ENCODE measurements at regions not wholly inside any gene's neighbourhood (a gene's known extent, or its start where the extent isn't known, plus 50 kb on each side); places are given as distances from the start of the nearest gene placed in this dataset.

DNA sequence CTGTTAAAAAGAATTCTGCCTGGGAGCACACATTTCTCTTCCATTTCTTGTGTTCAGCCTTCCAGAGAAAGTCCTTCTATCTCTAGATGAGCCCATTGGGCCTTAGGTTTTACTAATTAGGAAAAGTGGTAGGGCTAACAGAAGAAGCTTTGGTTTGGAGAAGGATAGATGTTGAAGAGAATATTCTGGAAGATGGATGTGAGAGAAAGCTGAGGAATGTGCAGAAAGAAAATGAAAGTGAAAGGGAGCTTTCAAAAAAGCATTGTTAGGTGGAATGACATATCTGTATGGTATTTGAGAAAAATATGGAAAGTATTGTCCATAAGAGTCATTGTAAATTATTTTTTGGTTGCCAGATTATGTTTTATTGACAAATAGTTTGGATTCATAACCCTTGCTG, 474.8 kb upstream of the SLIT2 start:
- Histone ChIP-seq H3K4me2 (ENCODE audit: insufficient read depth, insufficient read length, low read length) (no peak overlapping the region), H3K23me2 (ENCODE audit: insufficient read length, low read depth, low read length, poor library complexity, severe bottlenecking) (no peaks in the 10 kb centered on the region), H2BK15ac (ENCODE audit: low read depth, low read length) (no peak overlapping the region), H3K27ac (ENCODE audit: insufficient read length, low read depth, low read length) (no peak overlapping the region), H3K9ac (ENCODE audit: extremely low read depth, insufficient read length, low read length) (no peak overlapping the region), H2AFZ (ENCODE audit: low read length) (no peak overlapping the region), H4K91ac (ENCODE audit: insufficient read length, low read depth, low read length) (no peak overlapping the region), H2BK120ac (ENCODE audit: low read depth, low read length, poor library complexity, severe bottlenecking) (no peak overlapping the region), H3K18ac (ENCODE audit: insufficient read length, low read depth, low read length) (no peak overlapping the region), H3K9me3 (ENCODE audit: control insufficient read depth, low read depth, low read length) (no peaks in the 10 kb centered on the region), H3K56ac (ENCODE audit: insufficient read length, low read depth, low read length) (no peak overlapping the region), H3K4ac (ENCODE audit: low read depth, low read length) (no peak overlapping the region), H4K8ac (replicated peaks; ENCODE audit: insufficient read length, low read depth, low read length) (no peak overlapping the region), H3K4me1 (ENCODE audit: insufficient read depth, low read length) (no peaks in the 10 kb centered on the region), H3K23ac (ENCODE audit: insufficient read length, low read depth, low read length) (no peak overlapping the region), H2AK5ac (ENCODE audit: insufficient read length, low read length) (no peak overlapping the region), H2BK5ac (ENCODE audit: insufficient read length, low read length) (no peak overlapping the region), H3K79me2 (ENCODE audit: insufficient read depth, low read length) (no peaks in the 10 kb centered on the region), H4K5ac (ENCODE audit: insufficient read length, low read depth, low read length) (no peak overlapping the region), H4K20me1 (ENCODE audit: control insufficient read depth, insufficient read depth, insufficient read length) (no peaks in the 10 kb centered on the region), H2BK20ac (ENCODE audit: low read depth, low read length, poor library complexity, severe bottlenecking) (no peak overlapping the region), H3T11ph (ENCODE audit: low read length) (no peak overlapping the region), H3K79me1 (ENCODE audit: insufficient read depth, low read depth, low read length, poor library complexity, severe bottlenecking) (no peaks in the 10 kb centered on the region), H2BK12ac (ENCODE audit: insufficient read length, low read depth, low read length) (no peak overlapping the region), H3K27me3 (ENCODE audit: insufficient read depth, low read length) (no peaks in the 10 kb centered on the region), H3K14ac (ENCODE audit: insufficient read depth, low read length) (no peak overlapping the region)
- Mint-ChIP-seq H3K4me1 (no peaks in the 10 kb centered on the region), H3K4me3 (no peak overlapping the region), H3K27ac (no peak overlapping the region), H3K27me3 (ENCODE audit: low read depth) (no peaks in the 10 kb centered on the region), H3K9me3 (peaks cover 0 to 3% of the 10 kb centered on the region in 2 experiments; a peak in 4 of 5 replicates), H3K36me3 (ENCODE audit: insufficient read depth in 1 of 3, low read depth in 3 of 3) (no peaks in the 10 kb centered on the region; a peak in 1 of 7 replicates)
- TF ChIP-seq CTCF (conservative IDR thresholded peaks at IDR 0.05), result no peak
- DNase-seq, result no peak
